Testis (tissue), 2 donors: ENCODE measurements at regions not wholly inside any gene's neighbourhood (a gene's known extent, or its start where the extent isn't known, plus 50 kb on each side); places are given as distances from the start of the nearest gene placed in this dataset.

ENCODE experiments used
- POLR2A ChIP-seq: fragments of 450-650 bp; IDR thresholded peaks from one replicate; pipeline ENCODE4 v1.6.1; 2017; ENCODE audit warnings: antibody characterized with exemption, mild to moderate bottlenecking, moderate library complexity
- TF ChIP-seq, protein P1 (sequence below), 3 experiments: fragments of 450-650 bp in 2 of 3; fragments of 200-600 bp in 1 of 3; sonication (generic) in 1 of 3; IDR thresholded peaks; one replicate each; pipeline ENCODE4 v1.5.1; 2016 to 2019; ENCODE audit warnings: antibody characterized with exemption in 3 of 3, mild to moderate bottlenecking in 2 of 3, moderate library complexity in 1 of 3

DNA sequence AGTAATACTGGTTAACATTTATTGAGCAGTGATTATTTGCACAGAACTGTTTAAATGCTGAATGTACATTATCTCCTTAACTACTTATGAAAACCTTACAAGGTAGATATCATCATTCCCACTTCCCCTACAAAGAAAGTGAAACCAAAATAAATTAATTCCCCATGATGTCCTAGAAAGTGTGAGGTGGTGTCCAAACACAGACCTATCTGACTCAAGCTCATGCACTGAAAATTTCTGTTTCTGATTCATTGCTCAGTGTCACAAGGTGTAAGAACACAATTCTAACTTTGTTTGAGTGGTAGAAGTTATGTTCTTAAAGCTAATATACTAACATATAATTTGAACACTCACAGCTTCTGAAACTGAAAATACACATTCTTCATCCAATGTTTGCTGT is 178.7 kb downstream of the MRPL39 start:
- TF ChIP-seq, protein P1, sequence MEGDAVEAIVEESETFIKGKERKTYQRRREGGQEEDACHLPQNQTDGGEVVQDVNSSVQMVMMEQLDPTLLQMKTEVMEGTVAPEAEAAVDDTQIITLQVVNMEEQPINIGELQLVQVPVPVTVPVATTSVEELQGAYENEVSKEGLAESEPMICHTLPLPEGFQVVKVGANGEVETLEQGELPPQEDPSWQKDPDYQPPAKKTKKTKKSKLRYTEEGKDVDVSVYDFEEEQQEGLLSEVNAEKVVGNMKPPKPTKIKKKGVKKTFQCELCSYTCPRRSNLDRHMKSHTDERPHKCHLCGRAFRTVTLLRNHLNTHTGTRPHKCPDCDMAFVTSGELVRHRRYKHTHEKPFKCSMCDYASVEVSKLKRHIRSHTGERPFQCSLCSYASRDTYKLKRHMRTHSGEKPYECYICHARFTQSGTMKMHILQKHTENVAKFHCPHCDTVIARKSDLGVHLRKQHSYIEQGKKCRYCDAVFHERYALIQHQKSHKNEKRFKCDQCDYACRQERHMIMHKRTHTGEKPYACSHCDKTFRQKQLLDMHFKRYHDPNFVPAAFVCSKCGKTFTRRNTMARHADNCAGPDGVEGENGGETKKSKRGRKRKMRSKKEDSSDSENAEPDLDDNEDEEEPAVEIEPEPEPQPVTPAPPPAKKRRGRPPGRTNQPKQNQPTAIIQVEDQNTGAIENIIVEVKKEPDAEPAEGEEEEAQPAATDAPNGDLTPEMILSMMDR (IDR thresholded peaks at IDR 0.05) = no peak
- no peak for TF ChIP-seq POLR2A
